HL-60 (cell line): ENCODE measurements at regions not wholly inside any gene's neighbourhood (a gene's known extent, or its start where the extent isn't known, plus 50 kb on each side); places are given as distances from the start of the nearest gene placed in this dataset.

Experiments
- DNase-seq, 2 experiments: peaks; one replicate each; pipeline ENCODE4 v3.0.0-alpha.2; 2010 to 2020; ENCODE audit warnings: low read depth in 1 of 2, low spot score in 1 of 2
- H3K27ac ChIP-seq: fragments of 250-450 bp; sonication (Bioruptor Pico); replicated peaks from 2 replicates; pipeline ENCODE4 v1.5.1; 2020; ENCODE audit warnings: mild to moderate bottlenecking, moderate library complexity
- H3K27me3 ChIP-seq: fragments of 250-450 bp; sonication (Bioruptor Pico); 2 replicates; pipeline ENCODE4 v1.5.1; 2021; ENCODE audit warnings: mild to moderate bottlenecking, moderate library complexity; ENCODE audit not compliant: insufficient read depth, poor library complexity, severe bottlenecking
- H3K4me3 ChIP-seq: replicated peaks from 2 replicates; pipeline ENCODE4 v1.5.1; 2011; ENCODE audit warnings: mild to moderate bottlenecking, control low read depth, low read length; ENCODE audit not compliant: insufficient read depth
- CTCF ChIP-seq: IDR thresholded peaks from one replicate; pipeline ENCODE4 v1.5.1; 2011; ENCODE audit warnings: low read length, control low read depth, inconsistent platforms; ENCODE audit not compliant: insufficient read depth
- GABPA ChIP-seq: IDR thresholded peaks from 2 replicates; pipeline ENCODE4 v1.6.1; 2012; ENCODE audit warnings: low read depth
- POLR2AphosphoS5 ChIP-seq: IDR thresholded peaks from 2 replicates; pipeline ENCODE4 v1.6.1; 2012; ENCODE audit warnings: low read depth
- REST ChIP-seq: IDR thresholded peaks from 2 replicates; pipeline ENCODE4 v1.6.1; 2012; ENCODE audit warnings: low read depth; ENCODE audit not compliant: insufficient replicate concordance
- SPI1 ChIP-seq: IDR thresholded peaks from 2 replicates; pipeline ENCODE4 v1.6.1; 2012; ENCODE audit warnings: low read depth, mild to moderate bottlenecking, borderline replicate concordance

- TF ChIP-seq CTCF: no peak
- Histone ChIP-seq H3K27me3 (no peaks in the 10 kb centered on the region), H3K27ac (no peak overlapping the region)
Observed at GRCh38 chr13:107095876-107096275, 527.9 kb upstream of the ARGLU1 start.

GRCh38 chr13:107091861-107092260, 523.9 kb upstream of the ARGLU1 start:
- no peak overlapping the region for H3K27ac ChIP-seq
- no peak for DNase-seq
- H3K27me3 ChIP-seq: no peaks in the 10 kb centered on the region
- TF ChIP-seq CTCF (no peak), REST (no peak), POLR2AphosphoS5 (no peak), GABPA (no peak), SPI1 (no peak)
- no peak overlapping the region for H3K4me3 ChIP-seq

More at GRCh38 chr13:107095876-107096275, 527.9 kb upstream of the ARGLU1 start:
- no peak overlapping the region for H3K4me3 ChIP-seq
- no peak for DNase-seq

- TF ChIP-seq POLR2AphosphoS5 (no peak), GABPA (no peak)
- H3K27me3 ChIP-seq: no peaks in the 10 kb centered on the region
- DNase-seq: no peak
- no peak overlapping the region for H3K4me3 ChIP-seq
- no peak overlapping the region for H3K27ac ChIP-seq
Observed at GRCh38 chr13:107091428-107091827, 523.5 kb upstream of the ARGLU1 start.

GRCh38 chr13:107088061-107088460, 520.1 kb upstream of the ARGLU1 start:
- DNase-seq: no peak
- H3K27ac ChIP-seq: no peak overlapping the region
- TF ChIP-seq REST: no peak
- no peak for TF ChIP-seq POLR2AphosphoS5
- no peak for TF ChIP-seq GABPA
- no peak for TF ChIP-seq SPI1
- no peak for TF ChIP-seq CTCF
- no peaks in the 10 kb centered on the region for H3K27me3 ChIP-seq
- no peak overlapping the region for H3K4me3 ChIP-seq
